ENCODE measurements at regions not wholly inside any gene's neighbourhood (a gene's known extent, or its start where the extent isn't known, plus 50 kb on each side); places are given as distances from the start of the nearest gene placed in this dataset.

GRCh38 chr3:159249472-159250174, 447.8 kb downstream of the MFSD1 start:
- POLR2A ChIA-PET: no interaction called here
- DNase-seq (ENCODE audit: extremely low read depth in 1 of 4, low spot score in 3 of 4) (no peak), FAIRE-seq (no peak), ATAC-seq (no peak)
- Histone ChIP-seq H3K27me3 (ENCODE audit: control insufficient read depth in 2 of 2, insufficient read depth in 2 of 2, low read length in 2 of 2) (no peaks in the 10 kb centered on the region), H3K4me2 (ENCODE audit: insufficient read depth, low read length) (no peak overlapping the region), H3K9me3 (replicated peaks; ENCODE audit: control insufficient read depth, insufficient read depth, low read depth, low read length) (no peaks in the 10 kb centered on the region; the same call in 1 of the 2 replicates), H3K4me1 (replicated peaks in 1 of 2; ENCODE audit: control insufficient read depth in 2 of 2, insufficient read depth in 2 of 2, low read length in 2 of 2) (no peaks in the 10 kb centered on the region), H3K27ac (ENCODE audit: extremely low read depth, low read depth, low read length) (no peak overlapping the region), H4K20me1 (replicated peaks; ENCODE audit: control insufficient read depth, insufficient read depth, low read length) (no peaks in the 10 kb centered on the region), H3K9ac (ENCODE audit: insufficient read depth in 1 of 2, low read depth in 2 of 2, low read length in 2 of 2) (no peak overlapping the region), H3K4me3 (no peak overlapping the region), H3K9me1 (ENCODE audit: control insufficient read depth, insufficient read depth, low read length) (no peaks in the 10 kb centered on the region), H2AFZ (ENCODE audit: low read depth, low read length) (no peak overlapping the region), H3K79me2 (ENCODE audit: control insufficient read depth, insufficient read depth, low read length) (no peaks in the 10 kb centered on the region), H3K36me3 (ENCODE audit: control insufficient read depth, insufficient read depth, low read length) (no peaks in the 10 kb centered on the region)
- 0% methylated on average over 5 of the region's 5 CpGs for WGBS (ENCODE audit: insufficient coverage, low coverage, missing lambda C conversion rate)
- in situ Hi-C loops (cut with MboI) (no loop called here), intact Hi-C loops (cut with micrococcal nuclease) (no loop called here)
- TF ChIP-seq MTA2 (IDR thresholded peaks at IDR 0.05; ENCODE audit: low read depth) (no peak), TAF1 (IDR thresholded peaks at IDR 0.05; ENCODE audit: control insufficient read depth, extremely low read depth, insufficient read depth, low read length, severe bottlenecking) (no peak), ZNF140 (CRISPR knock-in tag; IDR thresholded peaks at IDR 0.05) (no peak), YBX1 (IDR thresholded peaks at IDR 0.05) (no peak), RBM39 (optimal IDR thresholded peaks at IDR 0.05; ENCODE audit: low read depth, low read length) (no peak), ZNF124 (CRISPR knock-in tag; IDR thresholded peaks at IDR 0.05) (no peak), SREBF1 (IDR thresholded peaks at IDR 0.05; ENCODE audit: borderline replicate concordance, low read depth, low read length) (no peak), DDX20 (tag; IDR thresholded peaks at IDR 0.05; ENCODE audit: low read depth) (no peak), ZFP1 (CRISPR knock-in tag; IDR thresholded peaks at IDR 0.05) (no peak), TFE3 (CRISPR knock-in tag; IDR thresholded peaks at IDR 0.05) (no peak), RBM25 (IDR thresholded peaks at IDR 0.05; ENCODE audit: low read depth, low read length, severe bottlenecking) (no peak)
- BruUV-seq (replicated peaks): no TSS peak
- CTCF ChIA-PET (ENCODE audit: low intra/inter-chr PET ratio): no interaction called here
